HG02623 (cell line): ENCODE measurements at regions not wholly inside any gene's neighbourhood (a gene's known extent, or its start where the extent isn't known, plus 50 kb on each side); places are given as distances from the start of the nearest gene placed in this dataset.

Experiments
- ATAC-seq: cut with Tn5 transposase; IDR thresholded peaks from one replicate; pipeline ENCODE4 v1.9.1; 2021; ENCODE audit warnings: moderate library complexity; ENCODE audit not compliant: unreplicated experiment

DNA sequence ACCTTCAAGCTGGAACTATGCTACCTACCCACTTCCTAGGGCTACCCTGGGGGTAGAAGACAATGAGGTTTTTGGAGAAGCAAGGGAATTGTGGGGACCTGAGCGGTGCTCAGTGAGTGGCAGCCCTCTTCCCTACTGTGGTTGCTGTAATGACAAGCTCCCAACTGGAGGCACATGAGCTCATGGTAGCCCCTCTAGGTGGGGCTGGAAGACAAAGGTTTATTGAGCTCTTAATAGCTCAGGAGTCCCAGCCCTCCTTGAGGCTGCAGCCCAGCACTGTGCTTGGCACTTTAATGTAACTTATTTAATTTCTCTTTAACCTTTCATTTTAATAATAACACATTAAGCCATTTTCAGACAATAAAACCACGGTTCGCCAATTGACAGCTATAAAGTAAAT, 528.9 kb downstream of the OMA1 start:
- ATAC-seq, result no peak

DNA sequence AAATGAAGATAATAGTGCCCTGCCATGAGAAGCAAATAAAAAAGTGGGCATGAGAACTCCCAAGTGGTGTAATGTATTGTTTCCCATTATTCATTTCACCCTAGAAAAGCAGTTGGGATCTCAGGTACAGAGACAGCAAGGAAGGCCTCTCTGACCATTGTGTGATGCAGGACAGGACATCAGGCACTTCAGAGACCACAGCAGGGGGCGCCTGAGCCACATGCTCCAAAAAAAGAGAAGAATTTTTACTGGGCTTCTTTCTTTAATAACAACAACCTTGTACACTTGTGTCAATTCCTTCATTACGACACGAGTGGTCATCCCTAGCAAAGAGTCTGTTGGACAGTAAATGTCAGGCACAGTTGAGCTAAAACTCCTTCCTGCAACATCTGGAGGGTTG, 533.3 kb downstream of the OMA1 start:
- ATAC-seq, result no peak

DNA sequence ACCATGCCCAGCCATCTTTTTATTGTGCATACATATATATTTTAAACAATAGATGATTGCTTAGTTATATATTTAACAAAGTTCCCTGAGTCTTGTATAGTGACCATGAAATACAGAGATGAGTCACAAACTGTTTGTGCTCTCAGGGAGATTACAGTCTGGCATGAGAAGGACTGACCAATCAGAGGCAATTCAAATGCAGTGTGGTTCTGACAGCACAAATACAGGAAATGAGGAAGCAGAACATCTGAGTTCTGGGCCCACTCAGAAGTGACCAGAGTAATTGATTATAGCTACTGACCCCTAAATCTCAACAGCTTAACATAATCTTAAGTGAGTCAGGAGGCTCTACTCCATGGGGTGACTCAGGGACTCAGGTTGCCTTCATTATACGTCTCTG, 534.5 kb downstream of the OMA1 start:
- no peak for ATAC-seq

DNA sequence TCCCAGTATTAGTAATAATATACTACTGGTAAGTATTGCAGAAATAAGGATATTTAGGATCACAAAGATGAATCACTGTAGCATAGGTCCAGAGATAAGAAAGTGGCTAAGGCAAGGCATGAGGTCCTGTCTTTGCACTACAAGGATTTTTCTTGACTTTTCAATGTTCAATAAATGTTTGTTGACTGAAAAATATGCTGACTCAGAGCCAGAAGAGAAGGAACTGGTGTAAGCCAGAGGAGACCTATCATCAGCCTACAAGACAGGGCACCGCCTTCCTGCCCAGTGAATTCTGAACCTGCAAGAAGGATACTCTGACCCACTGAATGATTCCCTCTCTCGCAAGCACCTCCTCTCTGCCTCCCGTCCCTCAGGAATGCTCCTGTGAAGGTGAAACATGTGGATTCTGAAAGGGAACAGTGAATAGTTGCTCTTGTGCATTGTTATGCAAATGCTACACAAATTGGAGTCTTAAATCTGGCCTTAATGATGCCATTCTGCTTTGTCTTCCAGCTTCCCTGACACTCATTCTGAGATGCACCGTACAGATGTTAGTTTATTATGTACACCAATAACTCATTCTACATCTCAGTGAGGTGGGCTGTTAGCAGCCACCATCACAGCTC, 540.0 kb downstream of the OMA1 start:
- no peak for ATAC-seq

DNA sequence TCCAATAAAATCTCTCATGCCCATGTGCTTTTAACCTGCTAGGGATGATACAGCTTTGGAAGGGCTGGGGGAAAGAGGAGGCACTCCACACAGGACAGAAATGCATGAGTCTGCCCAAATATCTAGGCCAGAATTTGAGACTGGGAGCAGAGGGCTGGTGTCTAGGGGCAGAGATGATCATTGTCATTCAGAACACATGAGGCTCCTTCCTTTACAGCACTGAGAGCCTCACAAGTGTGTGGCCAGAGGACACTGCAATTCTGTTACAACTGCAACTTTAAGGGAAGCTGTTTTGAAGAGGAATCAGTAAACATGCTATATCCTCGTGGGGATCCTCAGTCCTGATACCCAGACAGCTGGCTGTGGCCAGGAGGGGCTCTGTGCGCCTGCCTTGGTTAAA, 541.3 kb downstream of the OMA1 start:
- ATAC-seq, result no peak

DNA sequence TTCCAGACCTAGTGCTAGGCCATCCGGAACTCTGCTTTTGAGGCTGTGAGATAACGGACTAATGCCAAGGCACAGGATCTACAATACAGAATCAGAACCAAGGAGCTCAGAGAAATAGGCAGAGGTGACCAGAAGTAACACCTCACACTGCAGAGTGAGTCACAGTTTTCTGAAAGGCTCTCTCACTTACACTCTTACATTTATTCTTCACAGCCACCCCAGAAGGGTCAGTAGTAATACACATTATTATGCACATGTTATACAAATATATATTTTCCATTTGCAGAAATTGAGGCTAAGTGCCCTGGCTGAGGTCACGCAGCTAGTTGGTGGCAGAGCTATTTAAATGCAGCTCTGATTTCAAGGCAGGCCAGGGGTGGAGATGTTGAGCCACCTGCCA, 542.5 kb downstream of the OMA1 start:
- no peak for ATAC-seq

DNA sequence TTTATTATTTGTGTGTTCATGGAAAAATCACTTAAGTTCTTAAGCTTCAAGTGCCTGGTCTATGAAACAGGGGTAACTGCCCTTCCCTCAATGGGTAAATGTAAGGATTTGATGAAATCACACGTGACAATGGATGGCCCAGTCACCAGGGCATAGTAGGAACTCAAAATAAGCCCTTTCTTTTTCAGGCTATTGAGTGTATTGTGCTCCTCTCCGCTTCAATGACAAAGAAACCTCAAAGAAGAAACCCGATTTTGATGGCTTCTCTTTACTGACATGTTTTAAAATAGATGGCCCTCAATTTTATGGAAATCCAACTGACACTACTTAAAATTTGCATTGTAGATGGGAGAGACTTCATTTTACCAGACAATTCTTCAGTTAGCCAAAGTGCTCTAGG, 543.5 kb downstream of the OMA1 start:
- ATAC-seq, result no peak

DNA sequence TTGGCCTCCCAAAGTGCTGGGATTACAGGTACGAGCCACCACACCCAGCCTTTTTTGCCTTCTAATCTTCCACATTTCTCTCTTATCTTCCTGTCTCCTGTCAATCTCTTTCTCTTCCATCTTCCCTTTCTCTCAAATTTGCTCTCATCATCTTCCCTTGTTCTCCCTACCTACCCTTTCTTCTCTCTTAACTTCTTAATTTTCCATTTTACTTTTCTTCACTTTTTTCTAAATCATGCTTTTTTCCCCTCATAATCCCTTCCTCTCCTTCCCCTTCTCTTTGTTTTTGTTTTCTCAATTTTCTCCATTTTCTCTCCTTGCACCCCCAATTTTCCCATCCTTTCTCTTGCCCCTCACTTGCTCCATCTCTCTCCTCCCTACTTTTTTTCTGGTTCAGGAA, 545.7 kb downstream of the OMA1 start:
- ATAC-seq, result no peak

DNA sequence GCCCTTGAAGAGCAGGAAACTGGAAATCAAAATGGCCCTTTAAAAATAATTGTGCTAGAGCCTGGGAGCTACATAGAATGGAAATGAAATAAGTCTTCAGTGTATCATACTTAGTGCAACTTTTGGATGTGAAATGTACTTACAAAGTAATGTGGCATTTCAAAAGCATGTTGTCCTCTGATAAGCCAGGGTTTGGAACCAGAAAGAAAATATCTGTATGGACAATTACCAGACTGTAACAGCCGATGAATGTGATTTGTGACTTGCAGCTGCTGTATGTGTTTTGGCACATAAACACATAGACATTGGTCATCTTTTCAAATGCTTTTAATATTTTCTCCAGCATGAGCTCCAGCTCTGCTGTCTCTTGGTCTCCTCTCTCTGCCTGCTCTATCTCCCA, 546.4 kb downstream of the OMA1 start:
- ATAC-seq, result no peak

DNA sequence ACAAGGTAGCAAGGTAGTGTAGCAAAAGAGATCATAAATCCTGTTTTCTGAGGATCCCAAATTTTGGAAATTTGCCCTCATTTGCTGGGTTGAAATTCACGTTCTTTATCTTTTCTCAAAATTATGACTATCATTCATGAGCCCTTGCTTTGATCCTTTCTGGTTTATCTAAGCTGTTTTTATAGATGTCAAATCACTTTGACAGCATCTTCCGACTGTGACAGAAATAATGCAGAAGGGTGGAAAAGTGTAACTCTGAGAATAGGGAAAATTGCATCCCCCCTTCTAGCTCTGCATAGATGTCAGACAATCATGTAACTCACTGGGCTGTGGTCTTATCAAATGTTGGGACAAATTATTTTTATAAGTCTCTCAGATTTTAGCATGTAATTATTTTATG, 550.1 kb downstream of the OMA1 start:
- no peak for ATAC-seq

DNA sequence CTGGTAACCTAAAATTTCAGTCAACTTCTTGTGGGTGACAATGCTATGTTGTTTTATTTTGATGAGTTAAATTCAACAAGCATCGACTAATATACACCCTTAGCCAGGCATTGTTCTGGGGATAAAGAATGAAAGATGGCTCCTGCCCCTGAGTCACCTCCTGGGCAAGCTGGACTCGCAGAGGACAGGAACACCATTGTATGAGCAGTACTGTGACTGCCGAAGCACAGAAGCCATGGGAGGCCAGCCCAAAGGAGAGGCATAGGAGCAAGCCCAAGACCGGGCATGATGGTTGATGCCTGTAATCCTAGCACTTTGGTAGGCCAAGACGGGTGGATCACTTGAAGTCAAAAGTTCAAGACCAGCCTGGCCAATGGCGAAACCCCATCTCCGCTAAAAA, 555.2 kb downstream of the OMA1 start:
- no peak for ATAC-seq

DNA sequence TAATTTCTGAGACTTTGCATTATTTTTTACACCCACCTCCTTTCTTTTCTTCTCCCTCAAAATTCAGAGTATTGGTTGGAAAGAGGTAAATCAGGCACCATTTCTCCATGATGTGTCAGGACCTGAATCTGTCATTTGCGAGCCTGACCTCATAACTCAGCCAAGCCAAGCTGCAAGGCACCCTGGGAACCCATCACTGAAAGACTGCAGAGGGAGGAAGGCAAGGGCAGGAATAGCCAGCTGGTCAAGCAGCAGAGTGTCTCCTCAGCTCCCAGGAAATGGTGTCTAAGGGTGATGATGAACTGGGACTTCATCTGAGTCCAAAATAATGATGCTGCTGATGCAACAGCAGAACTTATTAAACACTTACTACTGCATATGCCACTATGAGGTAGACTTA, 556.6 kb downstream of the OMA1 start:
- no peak for ATAC-seq

DNA sequence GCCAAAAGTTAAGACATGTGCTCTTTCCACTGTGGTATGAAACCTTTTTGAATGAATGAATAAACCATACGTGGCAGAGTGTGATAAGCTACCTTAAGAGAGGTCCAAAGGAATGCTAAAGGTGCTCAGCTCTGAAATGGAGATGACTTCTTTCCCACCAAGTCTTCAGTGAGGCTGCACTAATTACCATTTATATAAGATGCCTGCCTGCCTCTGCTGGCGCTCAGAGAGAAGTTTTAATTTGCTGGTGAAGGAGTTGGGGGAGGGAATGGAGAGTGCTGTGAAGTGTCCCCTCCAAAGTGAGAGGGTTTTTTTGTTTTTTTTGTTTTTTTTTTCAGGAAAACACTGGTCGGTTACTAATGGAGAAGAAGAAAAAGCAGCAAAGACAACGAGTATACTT, 559.0 kb downstream of the OMA1 start:
- ATAC-seq, result no peak

DNA sequence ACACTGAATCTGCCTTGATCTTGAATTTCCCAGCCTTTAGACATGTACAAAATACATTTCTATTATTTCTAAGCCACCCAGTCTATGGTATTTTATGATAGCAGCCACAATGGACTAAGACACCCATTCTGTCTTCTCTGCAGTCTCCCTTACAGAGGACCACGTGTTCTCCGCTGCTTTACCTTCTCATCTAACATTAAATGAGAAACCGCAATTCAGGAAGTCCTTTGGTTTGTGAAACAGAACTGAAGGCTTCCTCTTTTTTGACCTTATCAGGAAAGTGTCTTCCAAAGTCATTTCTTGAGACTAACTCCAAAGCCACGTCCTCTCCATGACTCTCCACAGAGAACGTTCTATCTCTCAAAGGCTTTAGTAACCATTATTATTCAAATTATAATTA, 560.1 kb downstream of the OMA1 start:
- ATAC-seq, result no peak

DNA sequence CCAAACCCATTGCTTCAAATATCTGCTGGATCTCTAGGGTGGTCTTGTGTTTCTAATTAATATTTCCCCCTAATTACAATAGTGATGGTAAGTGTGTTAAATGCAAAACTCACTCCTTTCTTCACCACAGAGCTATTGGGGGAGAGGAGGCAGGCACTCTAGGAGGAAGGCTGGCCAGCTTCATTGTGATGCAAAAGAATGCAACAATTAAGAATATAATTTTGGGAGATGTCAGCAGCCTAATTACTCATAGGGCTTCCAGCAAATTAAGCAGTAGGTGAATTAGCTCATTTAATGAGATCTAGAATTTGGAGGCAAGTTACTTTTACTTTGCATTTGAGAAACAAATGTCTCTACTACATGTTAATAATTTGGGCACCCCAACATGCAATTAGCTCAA, 560.4 kb upstream of the DAB1 start:
- ATAC-seq, result no peak

DNA sequence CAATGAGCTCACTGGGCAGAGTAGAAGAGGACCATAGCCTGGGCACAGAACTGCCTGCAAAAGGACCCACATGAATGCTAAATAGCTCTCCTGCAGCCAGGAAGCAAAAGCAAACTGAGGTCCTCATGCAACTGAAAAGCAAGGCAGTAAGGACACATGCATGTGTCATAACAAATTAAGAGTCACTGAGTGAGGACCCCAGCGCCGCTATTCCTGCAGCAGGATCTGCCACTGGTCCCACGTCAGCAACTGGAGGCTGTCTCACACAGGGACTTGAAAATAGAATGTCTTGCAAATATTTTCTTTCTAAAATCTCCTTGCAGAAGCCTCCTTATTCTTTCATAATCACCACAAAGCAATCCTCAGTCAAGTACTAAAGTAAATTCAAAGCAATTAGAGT, 559.6 kb upstream of the DAB1 start:
- no peak for ATAC-seq

DNA sequence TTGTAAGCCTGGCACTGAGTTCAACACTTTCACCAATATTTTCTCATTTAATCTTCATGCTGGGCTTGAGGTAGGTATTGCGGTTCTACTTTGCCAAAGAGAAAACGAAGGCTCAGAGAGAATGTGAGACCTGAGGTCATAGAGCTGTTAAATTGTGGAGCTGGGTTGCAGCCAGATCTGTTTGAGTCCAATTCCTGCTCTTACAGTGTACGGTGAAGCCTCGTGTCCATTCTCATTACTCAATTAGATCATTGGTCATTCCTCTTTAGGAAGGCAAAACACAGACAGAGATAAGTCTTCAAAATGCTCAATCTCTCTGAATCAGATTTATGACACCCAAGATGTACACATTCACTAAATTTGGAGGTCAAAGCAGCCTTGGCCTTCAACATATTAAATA, 559.0 kb upstream of the DAB1 start:
- ATAC-seq, result no peak

DNA sequence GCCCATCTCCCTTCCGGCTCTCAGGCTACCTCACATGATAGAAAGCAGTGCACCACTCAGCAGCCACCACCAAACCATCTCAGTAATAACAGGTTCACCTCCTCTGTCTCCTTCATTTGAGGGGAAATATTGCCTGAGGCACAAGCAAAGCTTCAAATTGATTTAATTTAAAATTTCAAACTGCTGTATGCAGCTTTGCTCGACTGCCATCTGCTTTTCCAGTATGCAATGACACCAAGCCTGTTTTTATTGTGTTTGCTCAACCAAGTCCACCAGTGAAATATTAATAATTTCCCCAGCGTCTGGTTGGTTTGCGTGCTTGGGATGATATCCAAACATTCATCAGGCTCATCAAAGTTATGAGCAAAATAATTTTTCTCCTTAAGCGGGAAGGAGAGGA, 552.4 kb upstream of the DAB1 start:
- no peak for ATAC-seq

DNA sequence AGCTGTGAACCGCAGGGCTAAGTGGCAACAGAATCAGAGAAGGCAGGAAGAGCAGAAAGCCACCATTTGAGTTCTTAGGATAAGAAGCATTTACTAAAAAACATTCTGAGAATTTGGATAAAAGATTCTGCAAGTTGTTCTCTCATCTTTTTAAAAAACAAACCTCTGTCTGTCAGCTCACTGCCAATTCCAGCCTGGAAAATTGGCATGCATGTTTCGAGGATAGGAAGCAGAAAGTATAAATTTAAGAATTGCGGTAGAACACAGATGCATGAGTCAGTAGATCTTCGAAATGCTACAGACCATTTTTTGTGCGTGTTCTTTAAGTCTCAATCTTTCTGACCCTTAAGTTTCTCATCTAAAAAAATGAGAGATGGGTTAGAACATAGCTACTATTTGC, 544.5 kb upstream of the DAB1 start:
- ATAC-seq, result no peak

DNA sequence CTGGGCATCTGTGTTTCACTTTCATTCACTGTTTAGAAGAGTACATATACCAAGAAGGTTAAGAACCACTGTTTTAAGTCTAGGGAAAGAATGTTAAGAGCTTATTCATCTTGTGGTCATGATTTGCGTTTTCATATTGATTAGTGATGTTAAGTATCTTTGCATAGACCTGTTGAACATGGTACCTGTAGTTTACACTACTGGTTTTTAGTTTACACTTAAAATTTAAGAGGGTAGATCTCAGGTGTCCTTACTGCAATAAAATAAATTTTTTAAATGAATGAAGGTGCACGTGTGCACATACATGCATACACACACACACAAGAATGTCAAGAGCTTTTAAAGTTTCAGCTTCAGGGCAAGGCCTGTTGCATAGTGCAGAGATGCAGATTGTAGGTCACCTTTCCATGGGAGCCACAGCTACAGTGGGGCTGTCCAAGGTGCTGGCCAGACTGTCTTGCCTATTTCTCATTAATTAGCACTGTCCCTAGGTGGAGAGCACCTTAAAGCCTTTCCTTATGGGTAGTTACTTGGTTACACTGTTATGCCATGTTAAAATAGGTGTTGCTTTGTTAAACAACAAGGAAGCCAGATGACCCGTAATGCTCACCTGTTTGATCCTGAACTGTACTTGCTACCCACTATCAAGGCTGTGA, 543.0 kb upstream of the DAB1 start:
- no peak for ATAC-seq

DNA sequence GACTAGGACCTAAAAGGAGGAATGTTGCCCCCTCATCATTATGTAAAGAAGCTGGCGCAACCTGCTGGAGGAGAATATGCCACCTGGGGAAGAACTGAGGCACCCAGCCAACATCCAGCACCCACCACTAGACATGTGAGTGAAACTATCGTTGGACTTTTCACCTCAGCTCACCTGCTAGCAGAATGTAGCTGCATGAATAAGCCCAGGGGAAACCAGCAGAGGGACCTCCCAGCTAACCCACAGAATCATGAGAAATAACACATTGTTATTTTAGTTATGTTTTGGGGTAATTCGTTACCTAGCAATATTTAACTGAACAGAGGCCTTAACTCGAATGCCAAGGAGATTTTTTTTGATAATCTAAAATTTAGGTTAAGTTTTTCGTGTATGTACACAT, 542.5 kb upstream of the DAB1 start:
- no peak for ATAC-seq

DNA sequence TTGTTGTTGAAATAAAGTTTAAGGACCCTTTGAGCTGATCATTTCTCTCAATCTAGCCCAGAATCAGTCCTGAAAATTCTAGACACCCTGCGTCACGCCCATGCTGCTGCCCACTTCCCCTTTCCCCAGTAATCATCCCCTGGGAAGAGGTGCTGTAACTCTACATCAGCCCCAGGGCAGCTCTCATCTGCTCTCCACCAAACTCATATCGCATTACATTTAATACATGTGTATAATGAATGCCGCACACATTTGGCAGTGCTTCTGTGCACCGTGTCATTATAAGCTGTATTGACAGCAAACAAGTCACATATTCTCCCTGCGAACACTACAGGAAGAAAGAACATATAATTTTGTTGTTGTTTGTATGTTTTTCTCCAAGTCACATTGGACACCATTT, 539.7 kb upstream of the DAB1 start:
- no peak for ATAC-seq

DNA sequence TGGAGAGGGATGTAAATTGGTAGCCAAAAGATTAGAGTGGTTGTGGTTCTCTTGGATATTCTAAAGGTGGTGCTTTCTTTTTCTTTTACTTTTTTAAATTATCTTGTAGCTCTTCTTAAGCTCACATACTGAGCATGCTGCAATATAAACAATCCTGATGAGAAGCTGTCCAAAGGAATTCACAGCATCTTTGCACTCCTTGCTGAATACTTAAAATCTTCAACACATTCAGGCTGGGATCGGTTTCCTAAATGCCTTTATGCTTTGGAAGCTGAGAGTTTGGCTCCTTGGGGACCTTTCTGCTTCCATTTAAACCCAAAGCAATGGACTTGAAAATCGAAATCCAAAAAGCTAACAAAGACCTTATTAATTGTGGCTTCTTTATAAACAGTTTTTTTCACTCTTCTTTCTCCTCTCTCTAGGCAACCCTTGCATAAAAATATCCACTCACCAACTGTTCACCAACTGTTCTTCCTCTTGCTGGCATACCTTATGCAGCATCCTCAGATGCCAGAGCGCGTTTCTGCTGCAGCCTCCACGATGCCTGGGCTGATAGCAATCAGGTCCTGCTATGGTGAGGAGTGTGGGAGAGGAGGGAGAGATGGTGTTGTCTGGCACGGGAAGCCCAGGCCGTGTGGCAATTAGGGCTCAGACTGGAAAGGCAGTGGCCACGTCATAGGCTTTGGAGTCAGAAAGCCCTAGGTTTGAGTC, 535.8 kb upstream of the DAB1 start:
- no peak for ATAC-seq
